ENCODE measurements at regions not wholly inside any gene's neighbourhood (a gene's known extent, or its start where the extent isn't known, plus 50 kb on each side); places are given as distances from the start of the nearest gene placed in this dataset.

DNA sequence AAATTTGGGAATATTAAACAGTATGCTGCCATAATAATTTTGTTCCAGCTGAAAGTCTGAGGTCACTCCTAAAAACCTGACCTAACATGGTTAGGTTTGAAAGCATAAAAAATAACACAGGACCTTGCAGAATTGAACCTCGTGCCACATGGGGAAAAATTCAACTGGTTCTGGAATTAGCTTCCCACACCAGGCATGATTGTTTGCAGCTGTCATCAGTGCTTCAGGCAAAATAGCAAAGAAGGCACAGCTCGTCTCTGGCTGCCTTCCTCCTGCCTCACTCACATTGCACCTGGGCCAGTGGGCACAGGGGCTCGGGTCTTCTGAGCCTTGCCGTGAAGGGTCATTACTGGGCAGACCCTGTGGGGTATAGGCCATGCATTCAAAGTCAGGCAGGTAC lies 153.8 kb upstream of the ARHGAP20 start (continued):
- TF ChIP-seq KLF10 (tag by site-specific recombination; IDR thresholded peaks at IDR 0.05), result no peak
- TF ChIP-seq ZNF792 (tag by site-specific recombination; IDR thresholded peaks at IDR 0.05), result no peak
- no peak for TF ChIP-seq ZFP69B (tag by site-specific recombination; IDR thresholded peaks at IDR 0.05)
- TF ChIP-seq, protein P1, sequence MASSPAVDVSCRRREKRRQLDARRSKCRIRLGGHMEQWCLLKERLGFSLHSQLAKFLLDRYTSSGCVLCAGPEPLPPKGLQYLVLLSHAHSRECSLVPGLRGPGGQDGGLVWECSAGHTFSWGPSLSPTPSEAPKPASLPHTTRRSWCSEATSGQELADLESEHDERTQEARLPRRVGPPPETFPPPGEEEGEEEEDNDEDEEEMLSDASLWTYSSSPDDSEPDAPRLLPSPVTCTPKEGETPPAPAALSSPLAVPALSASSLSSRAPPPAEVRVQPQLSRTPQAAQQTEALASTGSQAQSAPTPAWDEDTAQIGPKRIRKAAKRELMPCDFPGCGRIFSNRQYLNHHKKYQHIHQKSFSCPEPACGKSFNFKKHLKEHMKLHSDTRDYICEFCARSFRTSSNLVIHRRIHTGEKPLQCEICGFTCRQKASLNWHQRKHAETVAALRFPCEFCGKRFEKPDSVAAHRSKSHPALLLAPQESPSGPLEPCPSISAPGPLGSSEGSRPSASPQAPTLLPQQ (tag by site-specific recombination; IDR thresholded peaks at IDR 0.05), result no peak
- TF ChIP-seq ZNF10 (tag by site-specific recombination; IDR thresholded peaks at IDR 0.05), result no peak
- TF ChIP-seq ZNF37A (tag by site-specific recombination; IDR thresholded peaks at IDR 0.05), result no peak
- TF ChIP-seq, protein P2, sequence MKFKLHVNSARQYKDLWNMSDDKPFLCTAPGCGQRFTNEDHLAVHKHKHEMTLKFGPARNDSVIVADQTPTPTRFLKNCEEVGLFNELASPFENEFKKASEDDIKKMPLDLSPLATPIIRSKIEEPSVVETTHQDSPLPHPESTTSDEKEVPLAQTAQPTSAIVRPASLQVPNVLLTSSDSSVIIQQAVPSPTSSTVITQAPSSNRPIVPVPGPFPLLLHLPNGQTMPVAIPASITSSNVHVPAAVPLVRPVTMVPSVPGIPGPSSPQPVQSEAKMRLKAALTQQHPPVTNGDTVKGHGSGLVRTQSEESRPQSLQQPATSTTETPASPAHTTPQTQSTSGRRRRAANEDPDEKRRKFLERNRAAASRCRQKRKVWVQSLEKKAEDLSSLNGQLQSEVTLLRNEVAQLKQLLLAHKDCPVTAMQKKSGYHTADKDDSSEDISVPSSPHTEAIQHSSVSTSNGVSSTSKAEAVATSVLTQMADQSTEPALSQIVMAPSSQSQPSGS (tag by site-specific recombination; IDR thresholded peaks at IDR 0.05; ENCODE audit: low read depth), result no peak
- TF ChIP-seq ZNF707 (tag by site-specific recombination; IDR thresholded peaks at IDR 0.05), result no peak
- TF ChIP-seq, protein P3, sequence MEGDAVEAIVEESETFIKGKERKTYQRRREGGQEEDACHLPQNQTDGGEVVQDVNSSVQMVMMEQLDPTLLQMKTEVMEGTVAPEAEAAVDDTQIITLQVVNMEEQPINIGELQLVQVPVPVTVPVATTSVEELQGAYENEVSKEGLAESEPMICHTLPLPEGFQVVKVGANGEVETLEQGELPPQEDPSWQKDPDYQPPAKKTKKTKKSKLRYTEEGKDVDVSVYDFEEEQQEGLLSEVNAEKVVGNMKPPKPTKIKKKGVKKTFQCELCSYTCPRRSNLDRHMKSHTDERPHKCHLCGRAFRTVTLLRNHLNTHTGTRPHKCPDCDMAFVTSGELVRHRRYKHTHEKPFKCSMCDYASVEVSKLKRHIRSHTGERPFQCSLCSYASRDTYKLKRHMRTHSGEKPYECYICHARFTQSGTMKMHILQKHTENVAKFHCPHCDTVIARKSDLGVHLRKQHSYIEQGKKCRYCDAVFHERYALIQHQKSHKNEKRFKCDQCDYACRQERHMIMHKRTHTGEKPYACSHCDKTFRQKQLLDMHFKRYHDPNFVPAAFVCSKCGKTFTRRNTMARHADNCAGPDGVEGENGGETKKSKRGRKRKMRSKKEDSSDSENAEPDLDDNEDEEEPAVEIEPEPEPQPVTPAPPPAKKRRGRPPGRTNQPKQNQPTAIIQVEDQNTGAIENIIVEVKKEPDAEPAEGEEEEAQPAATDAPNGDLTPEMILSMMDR (tag by site-specific recombination; IDR thresholded peaks at IDR 0.05), result no peak

DNA sequence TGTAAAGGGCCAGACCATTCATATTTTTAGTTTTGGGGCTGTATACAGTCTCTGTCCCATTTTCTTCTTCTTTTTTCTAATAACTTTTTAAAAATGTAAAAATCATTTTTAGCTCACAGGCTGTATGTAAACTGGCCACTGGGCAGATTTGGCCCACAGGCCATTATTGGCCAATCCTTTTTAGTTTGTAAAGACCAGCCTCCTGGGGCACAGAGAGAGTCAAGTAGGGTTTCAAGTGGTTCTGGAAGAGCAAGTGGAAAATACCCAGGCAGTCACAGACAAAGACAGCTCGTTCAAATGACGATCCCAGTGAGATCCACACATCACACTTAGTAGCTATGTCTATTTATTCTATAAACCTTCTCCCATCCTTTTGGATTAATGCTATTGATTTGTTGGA lies 150.2 kb upstream of the ARHGAP20 start:
- H3K4me1 ChIP-seq (ENCODE audit: control insufficient read depth, insufficient read depth, low read length), result no peaks in the 10 kb centered on the region
- no peak overlapping the region for H3K4me3 ChIP-seq (ENCODE audit: low read depth, low read length)
- ChIA-PET POLR2A (no interaction called here), CTCF (no interaction called here)
- no peaks in the 10 kb centered on the region for H3K9me3 ChIP-seq (ENCODE audit: control insufficient read depth, insufficient read depth, low read depth, low read length)
- TF ChIP-seq ZNF274 (IDR thresholded peaks at IDR 0.05; ENCODE audit: low read length), result no peak
- no peak for TF ChIP-seq ZNF274 (tag by site-specific recombination; IDR thresholded peaks at IDR 0.05; ENCODE audit: borderline replicate concordance)
- TF ChIP-seq, protein P4, sequence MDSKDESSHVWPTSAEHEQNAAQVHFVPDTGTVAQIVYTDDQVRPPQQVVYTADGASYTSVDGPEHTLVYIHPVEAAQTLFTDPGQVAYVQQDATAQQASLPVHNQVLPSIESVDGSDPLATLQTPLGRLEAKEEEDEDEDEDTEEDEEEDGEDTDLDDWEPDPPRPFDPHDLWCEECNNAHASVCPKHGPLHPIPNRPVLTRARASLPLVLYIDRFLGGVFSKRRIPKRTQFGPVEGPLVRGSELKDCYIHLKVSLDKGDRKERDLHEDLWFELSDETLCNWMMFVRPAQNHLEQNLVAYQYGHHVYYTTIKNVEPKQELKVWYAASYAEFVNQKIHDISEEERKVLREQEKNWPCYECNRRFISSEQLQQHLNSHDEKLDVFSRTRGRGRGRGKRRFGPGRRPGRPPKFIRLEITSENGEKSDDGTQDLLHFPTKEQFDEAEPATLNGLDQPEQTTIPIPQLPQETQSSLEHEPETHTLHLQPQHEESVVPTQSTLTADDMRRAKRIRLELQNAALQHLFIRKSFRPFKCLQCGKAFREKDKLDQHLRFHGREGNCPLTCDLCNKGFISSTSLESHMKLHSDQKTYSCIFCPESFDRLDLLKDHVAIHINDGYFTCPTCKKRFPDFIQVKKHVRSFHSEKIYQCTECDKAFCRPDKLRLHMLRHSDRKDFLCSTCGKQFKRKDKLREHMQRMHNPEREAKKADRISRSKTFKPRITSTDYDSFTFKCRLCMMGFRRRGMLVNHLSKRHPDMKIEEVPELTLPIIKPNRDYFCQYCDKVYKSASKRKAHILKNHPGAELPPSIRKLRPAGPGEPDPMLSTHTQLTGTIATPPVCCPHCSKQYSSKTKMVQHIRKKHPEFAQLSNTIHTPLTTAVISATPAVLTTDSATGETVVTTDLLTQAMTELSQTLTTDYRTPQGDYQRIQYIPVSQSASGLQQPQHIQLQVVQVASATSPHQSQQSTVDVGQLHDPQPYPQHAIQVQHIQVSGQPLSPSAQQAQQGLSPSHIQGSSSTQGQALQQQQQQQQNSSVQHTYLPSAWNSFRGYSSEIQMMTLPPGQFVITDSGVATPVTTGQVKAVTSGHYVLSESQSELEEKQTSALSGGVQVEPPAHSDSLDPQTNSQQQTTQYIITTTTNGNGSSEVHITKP (tag by site-specific recombination; IDR thresholded peaks at IDR 0.05), result 0 out of 2 replicates have a peak, but pooled peaks have one; percentile 23
- no peak for TF ChIP-seq ZNF621 (tag by site-specific recombination; IDR thresholded peaks at IDR 0.05)
- no peaks in the 10 kb centered on the region for H3K36me3 ChIP-seq (ENCODE audit: control insufficient read depth in 2 of 2, insufficient read depth in 1 of 2, low read length in 2 of 2)
- H3K27ac ChIP-seq (ENCODE audit: extremely low read depth, low read depth, low read length), result no peak overlapping the region

DNA sequence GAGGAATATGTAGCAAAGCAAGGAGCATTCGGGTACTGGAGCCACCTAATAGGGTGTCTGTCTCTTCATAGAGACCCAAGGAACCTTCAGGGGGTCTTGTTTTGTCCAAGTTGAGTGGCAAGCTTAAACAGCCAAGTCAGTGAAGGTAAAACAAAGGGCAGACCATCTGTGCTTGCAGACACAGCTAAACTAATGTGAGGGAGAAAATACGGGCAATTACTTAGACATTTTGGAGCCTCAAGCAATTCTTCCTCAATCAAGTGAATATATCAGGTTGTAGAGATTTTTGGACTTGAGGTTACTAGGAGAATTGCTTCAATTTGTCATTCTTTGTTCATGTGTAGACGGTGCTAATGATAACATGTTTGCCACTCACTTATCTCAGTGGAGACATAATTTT lies 148.2 kb upstream of the ARHGAP20 start:
- Histone ChIP-seq H3K36me3 (ENCODE audit: control insufficient read depth in 2 of 2, insufficient read depth in 1 of 2, low read length in 2 of 2) (no peaks in the 10 kb centered on the region), H3K4me1 (ENCODE audit: control insufficient read depth, insufficient read depth, low read length) (no peaks in the 10 kb centered on the region), H3K4me3 (ENCODE audit: low read depth, low read length) (no peak overlapping the region), H3K27ac (ENCODE audit: extremely low read depth, low read depth, low read length) (no peak overlapping the region), H3K9me3 (ENCODE audit: control insufficient read depth, insufficient read depth, low read depth, low read length) (no peaks in the 10 kb centered on the region)
- ChIA-PET POLR2A (no interaction called here), CTCF (no interaction called here)
- TF ChIP-seq ZNF768 (tag by site-specific recombination; IDR thresholded peaks at IDR 0.05), result no peak
- TF ChIP-seq ZEB2 (tag by site-specific recombination; IDR thresholded peaks at IDR 0.05), result no peak
- TF ChIP-seq ZNF626 (tag by site-specific recombination; IDR thresholded peaks at IDR 0.05), result no peak
- no peak for TF ChIP-seq ZNF175 (tag by site-specific recombination; IDR thresholded peaks at IDR 0.05)
- no peak for TF ChIP-seq ZFP37 (tag by site-specific recombination; IDR thresholded peaks at IDR 0.05)
- TF ChIP-seq, protein P5, sequence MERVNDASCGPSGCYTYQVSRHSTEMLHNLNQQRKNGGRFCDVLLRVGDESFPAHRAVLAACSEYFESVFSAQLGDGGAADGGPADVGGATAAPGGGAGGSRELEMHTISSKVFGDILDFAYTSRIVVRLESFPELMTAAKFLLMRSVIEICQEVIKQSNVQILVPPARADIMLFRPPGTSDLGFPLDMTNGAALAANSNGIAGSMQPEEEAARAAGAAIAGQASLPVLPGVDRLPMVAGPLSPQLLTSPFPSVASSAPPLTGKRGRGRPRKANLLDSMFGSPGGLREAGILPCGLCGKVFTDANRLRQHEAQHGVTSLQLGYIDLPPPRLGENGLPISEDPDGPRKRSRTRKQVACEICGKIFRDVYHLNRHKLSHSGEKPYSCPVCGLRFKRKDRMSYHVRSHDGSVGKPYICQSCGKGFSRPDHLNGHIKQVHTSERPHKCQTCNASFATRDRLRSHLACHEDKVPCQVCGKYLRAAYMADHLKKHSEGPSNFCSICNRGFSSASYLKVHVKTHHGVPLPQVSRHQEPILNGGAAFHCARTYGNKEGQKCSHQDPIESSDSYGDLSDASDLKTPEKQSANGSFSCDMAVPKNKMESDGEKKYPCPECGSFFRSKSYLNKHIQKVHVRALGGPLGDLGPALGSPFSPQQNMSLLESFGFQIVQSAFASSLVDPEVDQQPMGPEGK (tag by site-specific recombination; IDR thresholded peaks at IDR 0.05), result no peak
- TF ChIP-seq ZNF701 (tag by site-specific recombination; IDR thresholded peaks at IDR 0.05), result no peak
- no peak for TF ChIP-seq ZNF571 (tag by site-specific recombination; IDR thresholded peaks at IDR 0.05)
- TF ChIP-seq ZNF548 (tag by site-specific recombination; IDR thresholded peaks at IDR 0.05), result no peak
- no peak for TF ChIP-seq ZNF501 (tag by site-specific recombination; IDR thresholded peaks at IDR 0.05)
- TF ChIP-seq, protein P2 (tag by site-specific recombination; IDR thresholded peaks at IDR 0.05; ENCODE audit: low read depth), result no peak
